Thyroid gland (tissue), 4 donors: ENCODE measurements at regions not wholly inside any gene's neighbourhood (a gene's known extent, or its start where the extent isn't known, plus 50 kb on each side); places are given as distances from the start of the nearest gene placed in this dataset.
A peak's percentile ranks its signal among the peaks of the same experiment; 100 is the strongest.

Experiments
- DNase-seq, 2 donors: peaks; one replicate each; pipeline ENCODE4 v3.0.0-alpha.2; 2019
- H3K27ac ChIP-seq, 3 donors: fragments of 200-600 bp; sonication (generic); 1 replicate in 2 of 3; 2 replicates in 1 of 3; pipeline ENCODE4 v1.5.1; 2016 to 2019; ENCODE audit warnings: mild to moderate bottlenecking in 1 of 3, moderate library complexity in 1 of 3
- H3K27me3 ChIP-seq: fragments of 200-600 bp; sonication (generic); one replicate; pipeline ENCODE4 v1.5.1; 2019
- H3K36me3 ChIP-seq, 2 donors: fragments of 200-600 bp; sonication (generic); one replicate each; pipeline ENCODE4 v1.5.1; 2016 to 2019
- H3K4me1 ChIP-seq, 2 donors: fragments of 200-600 bp; sonication (generic); one replicate each; pipeline ENCODE4 v1.5.1; 2017 to 2019
- H3K4me3 ChIP-seq, 3 donors: fragments of 200-600 bp; sonication (generic); replicated peaks in 1 of 3; 1 replicate in 2 of 3; 2 replicates in 1 of 3; pipeline ENCODE4 v1.5.1; 2016; ENCODE audit warnings: mild to moderate bottlenecking in 1 of 3
- H3K9me3 ChIP-seq: fragments of 200-600 bp; sonication (generic); one replicate; pipeline ENCODE4 v1.5.1; 2017
- CTCF ChIP-seq, 6 experiments: fragments of 200-600 bp in 3 of 6; fragments of 450-650 bp in 3 of 6; sonication (generic) in 3 of 6; IDR thresholded peaks; one replicate each; pipeline ENCODE4 v1.5.1; 2016 to 2019; ENCODE audit warnings: antibody characterized with exemption in 6 of 6, mild to moderate bottlenecking in 2 of 6, inconsistent platforms in 1 of 6, moderate library complexity in 1 of 6
- POLR2A ChIP-seq, 2 donors: fragments of 450-650 bp; IDR thresholded peaks; one replicate each; pipeline ENCODE4 v1.6.1; 2017; ENCODE audit warnings: antibody characterized with exemption in 2 of 2, mild to moderate bottlenecking in 2 of 2, moderate library complexity in 1 of 2
- WGBS, 2 donors: methylation state at CpG; one replicate each; pipeline ENCODE4 v1.1.5; 2017; 5-methylcytosine and 5-hydroxymethylcytosine counted together
- intact Hi-C: fragments of 100-400 bp; cut with DNase I; formaldehyde crosslinking; loops from one replicate; pipeline ENCODE4 v1.15.1; 2023

- Histone ChIP-seq H3K4me3 (no peak overlapping the region), H3K27ac (peak overlapping the region in 2 of 3 donors; percentile 44 to 82), H3K9me3 (no peaks in the 10 kb centered on the region), H3K4me1 (peaks cover 0 to 9% of the 10 kb centered on the region in 2 donors), H3K27me3 (no peaks in the 10 kb centered on the region), H3K36me3 (no peaks in the 10 kb centered on the region)
- intact Hi-C loops, result no loop called here
- WGBS, 2 donors, result 52 to 66% methylated on average over 9 to 10 of the region's 10 CpGs
- no peak for TF ChIP-seq CTCF (IDR thresholded peaks at IDR 0.05)
- TF ChIP-seq POLR2A (IDR thresholded peaks at IDR 0.05), result no peak
- no peak for DNase-seq
Measured at GRCh38 chr21:43361127-43361492, 65.8 kb downstream of the SIK1 start.

GRCh38 chr21:43360441-43361126 is 66.3 kb downstream of the SIK1 start:
- Histone ChIP-seq H3K4me1 (peaks cover 0 to 8% of the 10 kb centered on the region in 2 donors), H3K27ac (no peak overlapping the region), H3K36me3 (no peaks in the 10 kb centered on the region), H3K9me3 (no peaks in the 10 kb centered on the region), H3K4me3 (no peak overlapping the region), H3K27me3 (no peaks in the 10 kb centered on the region)
- intact Hi-C loops, result no loop called here
- WGBS, 2 donors, result 94 to 96% methylated on average over 24 to 25 of the region's 32 CpGs
- no peak for DNase-seq
- TF ChIP-seq POLR2A (IDR thresholded peaks at IDR 0.05), result no peak
- no peak for TF ChIP-seq CTCF (IDR thresholded peaks at IDR 0.05)

GRCh38 chr21:43358940-43359822 is 67.8 kb downstream of the SIK1 start:
- H3K27me3 ChIP-seq, result no peaks in the 10 kb centered on the region
- no peaks in the 10 kb centered on the region for H3K36me3 ChIP-seq
- H3K9me3 ChIP-seq, result no peaks in the 10 kb centered on the region
- H3K4me3 ChIP-seq, result no peak overlapping the region
- no peaks in the 10 kb centered on the region for H3K4me1 ChIP-seq
- peak in 1 of 2 donors; percentile 27 for DNase-seq
- no peak for TF ChIP-seq POLR2A (IDR thresholded peaks at IDR 0.05)
- TF ChIP-seq CTCF (IDR thresholded peaks at IDR 0.05), result no peak
- WGBS, 2 donors, result 74 to 81% methylated on average over 22 to 28 of the region's 28 CpGs
- H3K27ac ChIP-seq, result no peak overlapping the region
- intact Hi-C loops, result no loop called here

GRCh38 chr21:43357715-43358430 is 69.1 kb downstream of the SIK1 start:
- H3K4me1 ChIP-seq, result no peaks in the 10 kb centered on the region
- H3K9me3 ChIP-seq, result no peaks in the 10 kb centered on the region
- no peak for TF ChIP-seq CTCF (IDR thresholded peaks at IDR 0.05)
- no peak for TF ChIP-seq POLR2A (IDR thresholded peaks at IDR 0.05)
- no peak overlapping the region for H3K4me3 ChIP-seq
- DNase-seq, result no peak
- H3K27ac ChIP-seq, result no peak overlapping the region
- H3K36me3 ChIP-seq, result no peaks in the 10 kb centered on the region
- no peaks in the 10 kb centered on the region for H3K27me3 ChIP-seq
- WGBS, 2 donors, result 87 to 89% methylated on average over 24 of the region's 24 CpGs
- intact Hi-C loops, result no loop called here
